Endothelial cell of umbilical vein (primary cell): ENCODE measurements at regions not wholly inside any gene's neighbourhood (a gene's known extent, or its start where the extent isn't known, plus 50 kb on each side); places are given as distances from the start of the nearest gene placed in this dataset.

Experiments
- BruUV-seq: library from RNA; stranded (reverse); fragments of 400-500 nt; replicated peaks from 2 replicates; lab custom pipeline; 2021; lab: Mats Ljungman, UMichigan
- CTCF ChIA-PET: fragments of 300-600, 350-600 bp; sonication (Branson Sonifier 250); formaldehyde crosslinking; loops from one replicate; lab custom pipeline; 2021; ENCODE audit warnings: antibody characterized with exemption, inconsistent platforms; lab: Charles Lee
- POLR2A ChIA-PET: fragments of 300-600, 350-600 bp; sonication (Branson Sonifier 250); formaldehyde crosslinking; loops from one replicate; lab custom pipeline; 2021; ENCODE audit warnings: antibody characterized with exemption, inconsistent platforms; lab: Charles Lee
- DNase-seq: peaks from one replicate; pipeline ENCODE4 v3.0.0-alpha.2; 2011; ENCODE audit warnings: low read depth, low spot score
- FAIRE-seq: peaks from 2 replicates; lab custom pipeline; 2011; peaks lifted over from hg19 to GRCh38; lab: Jason Lieb, UNC
- H2AFZ ChIP-seq: 2 replicates; pipeline ENCODE4 v1.6.0; 2012; ENCODE audit warnings: low read depth, low read length, control low read depth, inconsistent platforms
- H3K27ac ChIP-seq: 2 replicates; pipeline ENCODE4 v1.5.1; 2011; ENCODE audit warnings: low read depth, mild to moderate bottlenecking, control low read depth, low read length, moderate library complexity; ENCODE audit not compliant: insufficient read depth
- H3K27me3 ChIP-seq, 2 experiments: 2 replicates each; pipeline versions ENCODE4 v1.6.0 to v1.6.1; 2011; ENCODE audit warnings: low read length in 2 of 2, mixed read lengths in 1 of 2; ENCODE audit not compliant: control insufficient read depth in 2 of 2, insufficient read depth in 2 of 2
- H3K36me3 ChIP-seq, 2 experiments: 2 replicates in 1 of 2; 3 replicates in 1 of 2; pipeline ENCODE4 v1.5.1; 2011; ENCODE audit warnings: low read length in 2 of 2, mild to moderate bottlenecking in 1 of 2, moderate library complexity in 1 of 2; ENCODE audit not compliant: control insufficient read depth in 2 of 2, insufficient read depth in 2 of 2; ENCODE audit errors: extremely low read depth in 1 of 2
- H3K4me1 ChIP-seq: 3 replicates; pipeline ENCODE4 v1.5.1; 2011; ENCODE audit warnings: mild to moderate bottlenecking, low read length; ENCODE audit not compliant: control insufficient read depth, insufficient read depth; ENCODE audit errors: extremely low read depth
- H3K4me2 ChIP-seq: 2 replicates; pipeline ENCODE4 v1.6.1; 2011; ENCODE audit warnings: low read length, control low read depth, mixed read lengths; ENCODE audit not compliant: insufficient read depth
- H3K4me3 ChIP-seq, 3 experiments: fragments of 200-600 bp in 1 of 3; sonication (generic), shearing (Covaris generic) in 1 of 3; replicated peaks in 1 of 3; 2 replicates each; pipeline ENCODE4 v1.5.1; 2011 to 2016; ENCODE audit warnings: control low read depth in 3 of 3, low read length in 3 of 3, mild to moderate bottlenecking in 2 of 3, inconsistent platforms in 1 of 3, low read depth in 1 of 3, moderate library complexity in 1 of 3; ENCODE audit not compliant: insufficient read depth in 1 of 3
- H3K79me2 ChIP-seq: 2 replicates; pipeline ENCODE4 v1.6.0; 2012; ENCODE audit warnings: low read length, inconsistent platforms; ENCODE audit not compliant: control insufficient read depth, insufficient read depth
- H3K9ac ChIP-seq: replicated peaks from 2 replicates; pipeline ENCODE3; 2011; ENCODE audit warnings: low read length, control low read depth; ENCODE audit not compliant: insufficient read depth; ENCODE audit errors: extremely low read depth
- H3K9me1 ChIP-seq: replicated peaks from 3 replicates; pipeline ENCODE4 v1.6.0; 2011; ENCODE audit warnings: mild to moderate bottlenecking, low read length; ENCODE audit not compliant: control insufficient read depth, insufficient read depth; ENCODE audit errors: extremely low read depth
- H3K9me3 ChIP-seq: replicated peaks from 2 replicates; pipeline ENCODE4 v1.5.1; 2012; ENCODE audit warnings: low read length, inconsistent platforms; ENCODE audit not compliant: control insufficient read depth, insufficient read depth
- H4K20me1 ChIP-seq: replicated peaks from 2 replicates; pipeline ENCODE3; 2011; ENCODE audit warnings: mild to moderate bottlenecking, low read length; ENCODE audit not compliant: control insufficient read depth, insufficient read depth; ENCODE audit errors: extremely low read depth
- CTCF ChIP-seq, 2 donors: IDR thresholded peaks; 1 replicate in 1 of 2; 2 replicates in 1 of 2; pipeline ENCODE4 v1.5.1; 2011; ENCODE audit warnings: low read length in 2 of 2, mild to moderate bottlenecking in 2 of 2, moderate library complexity in 2 of 2, control low read depth in 1 of 2, inconsistent platforms in 1 of 2, low read depth in 1 of 2; ENCODE audit not compliant: insufficient read depth in 1 of 2; ENCODE audit errors: extremely low read depth in 1 of 2
- EZH2 ChIP-seq: IDR thresholded peaks from 2 replicates; pipeline ENCODE4 v1.6.1; 2012; ENCODE audit warnings: borderline replicate concordance, low read depth, mild to moderate bottlenecking, moderate library complexity, low read length, inconsistent platforms; ENCODE audit not compliant: severe bottlenecking
- FOS ChIP-seq: IDR thresholded peaks from 2 replicates; pipeline ENCODE4 v1.6.1; 2011; ENCODE audit warnings: mild to moderate bottlenecking, low read length, moderate library complexity, borderline replicate concordance; ENCODE audit not compliant: insufficient read depth
- GATA2 ChIP-seq: IDR thresholded peaks from 2 replicates; pipeline ENCODE4 v1.7.0; 2011; ENCODE audit warnings: low read depth, mild to moderate bottlenecking, moderate library complexity, mixed read lengths, low read length; ENCODE audit not compliant: insufficient read length, insufficient read depth
- JUN ChIP-seq: IDR thresholded peaks from 2 replicates; pipeline ENCODE4 v1.6.1; 2011; ENCODE audit warnings: borderline replicate concordance, low read depth; ENCODE audit not compliant: insufficient read length, insufficient read depth
- MAX ChIP-seq: IDR thresholded peaks from 2 replicates; pipeline ENCODE4 v1.6.1; 2011; ENCODE audit not compliant: insufficient read depth, insufficient read length
- MYC ChIP-seq: IDR thresholded peaks from one replicate; pipeline ENCODE4 v1.6.1; 2011; ENCODE audit warnings: mild to moderate bottlenecking, low read depth, low read length
- POLR2A ChIP-seq: IDR thresholded peaks from 2 replicates; pipeline ENCODE4 v1.6.1; 2012; ENCODE audit warnings: low read depth, mild to moderate bottlenecking, control low read depth, low read length
- POLR2AphosphoS5 ChIP-seq: IDR thresholded peaks from 2 replicates; pipeline ENCODE4 v1.6.1; 2012; ENCODE audit warnings: low read depth, mild to moderate bottlenecking, control low read depth, low read length, moderate library complexity; ENCODE audit not compliant: insufficient read depth
- dilution Hi-C: fragments of 300-500 bp; cut with MboI; formaldehyde crosslinking; loops from one replicate; pipeline ENCODE4 v1.15.0; 2019; ENCODE audit warnings: low sequenced_read_pairs; ENCODE audit not compliant: extremely low pct_ligation_motif_present
- intact Hi-C: fragments of 100-400 bp; cut with micrococcal nuclease; formaldehyde crosslinking; loops from one replicate; pipeline ENCODE4 v1.10.0; 2022

GRCh38 chr18:10044054-10044453, 130.2 kb downstream of the VAPA start:
- no peaks in the 10 kb centered on the region for H3K79me2 ChIP-seq
- FAIRE-seq (no peak), DNase-seq (no peak)
- H3K27me3 ChIP-seq: no peaks in the 10 kb centered on the region
- TF ChIP-seq JUN (no peak), CTCF (IDR thresholded peaks at IDR 0.05; ENCODE audit: extremely low read depth in 1 of 2, insufficient read depth in 1 of 2, low read depth in 1 of 2, low read length in 2 of 2) (no peak), POLR2AphosphoS5 (no peak), MYC (no peak)
- H3K4me3 ChIP-seq: no peak overlapping the region
- ChIA-PET CTCF (no interaction called here), POLR2A (no interaction called here)
- no peaks in the 10 kb centered on the region for H3K9me3 ChIP-seq
- no peaks in the 10 kb centered on the region for H3K36me3 ChIP-seq
- no peak overlapping the region for H3K4me2 ChIP-seq
- H3K4me1 ChIP-seq: no peaks in the 10 kb centered on the region
- no peak overlapping the region for H3K9ac ChIP-seq
- no peaks in the 10 kb centered on the region for H4K20me1 ChIP-seq
- no peaks in the 10 kb centered on the region for H3K9me1 ChIP-seq
- H2AFZ ChIP-seq: no peak overlapping the region
- intact Hi-C loops: no loop called here
- no peak overlapping the region for H3K27ac ChIP-seq
- BruUV-seq: no TSS peak
- dilution Hi-C loops: no loop called here

- Histone ChIP-seq H3K9me1 (no peaks in the 10 kb centered on the region), H3K9ac (no peak overlapping the region), H3K36me3 (no peaks in the 10 kb centered on the region), H3K4me2 (no peak overlapping the region), H3K4me3 (no peak overlapping the region), H2AFZ (no peak overlapping the region), H3K4me1 (no peaks in the 10 kb centered on the region), H3K9me3 (no peaks in the 10 kb centered on the region), H3K27ac (no peak overlapping the region), H4K20me1 (no peaks in the 10 kb centered on the region), H3K27me3 (no peaks in the 10 kb centered on the region), H3K79me2 (no peaks in the 10 kb centered on the region)
- CTCF ChIA-PET: no interaction called here
- no TSS peak for BruUV-seq
- DNase-seq (no peak), FAIRE-seq (no peak)
- dilution Hi-C loops: no loop called here
- no peak for TF ChIP-seq EZH2
- no peak for TF ChIP-seq POLR2AphosphoS5
- TF ChIP-seq CTCF (IDR thresholded peaks at IDR 0.05; ENCODE audit: extremely low read depth in 1 of 2, insufficient read depth in 1 of 2, low read depth in 1 of 2, low read length in 2 of 2): no peak
- no peak for TF ChIP-seq JUN
- no peak for TF ChIP-seq MYC
- TF ChIP-seq FOS: no peak
- no peak for TF ChIP-seq MAX
- TF ChIP-seq POLR2A: no peak
- no peak for TF ChIP-seq GATA2
- intact Hi-C loops: no loop called here
- POLR2A ChIA-PET: no interaction called here
Observed at GRCh38 chr18:10045296-10045891, 131.6 kb downstream of the VAPA start.
